Hepatocyte (in vitro differentiated cells): ENCODE measurements at regions not wholly inside any gene's neighbourhood (a gene's known extent, or its start where the extent isn't known, plus 50 kb on each side); places are given as distances from the start of the nearest gene placed in this dataset.

Source experiments
- DNase-seq: peaks from one replicate; pipeline ENCODE4 v3.0.0-alpha.2; 2016; ENCODE audit warnings: low spot score
- H2AFZ ChIP-seq: fragments of 200-600 bp; sonication (generic); 2 replicates; pipeline ENCODE4 v1.6.0; 2016; ENCODE audit warnings: antibody characterized with exemption, mild to moderate bottlenecking
- H3K27ac ChIP-seq: fragments of 200-600 bp; sonication (generic); 2 replicates; pipeline ENCODE4 v1.5.1; 2016; ENCODE audit warnings: mild to moderate bottlenecking
- H3K27me3 ChIP-seq: fragments of 200-600 bp; sonication (generic); 2 replicates; pipeline ENCODE4 v1.6.1; 2016
- H3K36me3 ChIP-seq: fragments of 200-600 bp; sonication (generic); replicated peaks from 2 replicates; pipeline ENCODE4 v1.5.1; 2016; ENCODE audit warnings: low read depth; ENCODE audit not compliant: insufficient read depth
- H3K4me1 ChIP-seq: fragments of 200-600 bp; sonication (generic); 2 replicates; pipeline ENCODE4 v1.5.1; 2016; ENCODE audit warnings: mild to moderate bottlenecking, moderate library complexity; ENCODE audit not compliant: insufficient read depth
- H3K4me2 ChIP-seq: fragments of 200-600 bp; sonication (generic); 2 replicates; pipeline ENCODE4 v1.6.0; 2016
- H3K4me3 ChIP-seq: fragments of 200-600 bp; sonication (generic); 2 replicates; pipeline ENCODE4 v1.5.1; 2016; ENCODE audit warnings: mild to moderate bottlenecking
- H3K79me2 ChIP-seq: fragments of 200-600 bp; sonication (generic); 2 replicates; pipeline ENCODE4 v1.6.0; 2017; ENCODE audit warnings: mild to moderate bottlenecking
- H3K9me2 ChIP-seq: fragments of 200-600 bp; sonication (generic); replicated peaks from 2 replicates; pipeline ENCODE4 v1.6.0; 2017; ENCODE audit warnings: mild to moderate bottlenecking; ENCODE audit not compliant: insufficient read depth
- H3K9me3 ChIP-seq: fragments of 200-600 bp; sonication (generic); 2 replicates; pipeline ENCODE4 v1.5.1; 2016; ENCODE audit warnings: low read depth, mild to moderate bottlenecking
- H4K20me1 ChIP-seq: fragments of 200-600 bp; sonication (generic); 2 replicates; pipeline ENCODE4 v1.6.0; 2016; ENCODE audit warnings: mild to moderate bottlenecking; ENCODE audit not compliant: insufficient read depth, poor library complexity, severe bottlenecking
- CTCF ChIP-seq: fragments of 200-600 bp; sonication (generic); IDR thresholded peaks from 2 replicates; pipeline ENCODE4 v1.5.1; 2016; ENCODE audit warnings: antibody characterized with exemption, mild to moderate bottlenecking; ENCODE audit not compliant: poor library complexity
- EZH2 ChIP-seq: fragments of 200-600 bp; sonication (generic); IDR thresholded peaks from 2 replicates; pipeline ENCODE4 v1.6.1; 2016; ENCODE audit warnings: antibody characterized with exemption, mild to moderate bottlenecking, borderline replicate concordance
- EZH2phosphoT487 ChIP-seq: fragments of 200-600 bp; sonication (generic); IDR thresholded peaks from one replicate; pipeline ENCODE4 v1.6.1; 2018; ENCODE audit warnings: antibody characterized with exemption, mild to moderate bottlenecking, low read depth, moderate library complexity; ENCODE audit not compliant: unreplicated experiment, severe bottlenecking
- WGBS: methylation state at CpG from one replicate; pipeline ENCODE4 v1.1.6; 2016; ENCODE audit warnings: low lambda C conversion rate; ENCODE audit errors: missing lambda C conversion rate; 5-methylcytosine and 5-hydroxymethylcytosine counted together

DNA sequence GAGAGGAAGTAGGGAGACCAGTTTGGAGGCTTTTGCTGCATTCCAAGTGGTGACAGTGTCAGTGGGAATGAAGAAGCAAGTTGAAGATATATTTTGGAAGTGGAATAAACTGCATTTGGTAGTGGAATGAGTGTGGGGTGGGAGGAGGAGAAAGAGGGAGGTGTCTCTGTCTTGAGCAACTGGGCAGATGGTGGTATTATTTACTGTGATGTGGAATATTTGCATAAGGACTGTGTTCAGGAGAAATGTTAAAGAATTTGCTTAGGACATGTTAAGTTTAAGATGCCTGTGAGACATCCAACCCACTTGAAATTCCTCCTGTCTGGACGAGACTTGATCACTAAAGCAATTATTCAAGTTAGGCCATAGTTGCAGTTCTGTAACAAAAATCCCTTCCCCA lies 448.9 kb upstream of the AMOT start:
- no peaks in the 10 kb centered on the region for H3K36me3 ChIP-seq
- no peaks in the 10 kb centered on the region for H3K4me1 ChIP-seq
- H3K79me2 ChIP-seq: no peaks in the 10 kb centered on the region
- H3K27me3 ChIP-seq: no peaks in the 10 kb centered on the region
- H3K4me3 ChIP-seq: no peak overlapping the region
- no peak for DNase-seq
- H4K20me1 ChIP-seq: no peaks in the 10 kb centered on the region
- no peaks in the 10 kb centered on the region for H3K9me3 ChIP-seq
- no peak overlapping the region for H2AFZ ChIP-seq
- no peak overlapping the region for H3K27ac ChIP-seq
- 60% methylated on average over 1 of the region's 1 CpG for WGBS
- TF ChIP-seq CTCF: no peak
- TF ChIP-seq EZH2phosphoT487: no peak
- no peak for TF ChIP-seq EZH2
- no peaks in the 10 kb centered on the region for H3K9me2 ChIP-seq
- H3K4me2 ChIP-seq: no peak overlapping the region

DNA sequence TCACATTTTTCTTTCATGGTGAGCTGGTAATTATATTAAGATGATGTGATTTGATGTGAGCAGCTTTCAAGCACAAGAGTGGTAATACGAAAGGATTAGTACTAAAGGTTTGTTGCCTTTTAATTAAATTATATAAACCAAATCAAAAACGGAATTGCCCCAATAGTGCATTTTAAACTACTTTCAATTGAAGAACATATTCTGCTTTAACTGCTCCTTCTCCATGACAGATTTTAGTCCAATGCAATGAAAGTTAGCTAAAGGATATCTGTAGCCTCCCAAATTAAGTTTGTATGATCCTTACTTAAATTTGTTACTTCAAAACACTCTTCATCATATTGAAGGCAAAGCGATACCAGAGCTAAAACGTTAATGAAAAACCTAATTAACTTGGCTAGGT lies 447.1 kb upstream of the AMOT start:
- no peaks in the 10 kb centered on the region for H3K9me2 ChIP-seq
- TF ChIP-seq EZH2: no peak
- TF ChIP-seq EZH2phosphoT487: no peak
- no peak for TF ChIP-seq CTCF
- H3K36me3 ChIP-seq: no peaks in the 10 kb centered on the region
- no peak overlapping the region for H2AFZ ChIP-seq
- no peak overlapping the region for H3K4me3 ChIP-seq
- WGBS: 84% methylated on average over 4 of the region's 4 CpGs
- H3K79me2 ChIP-seq: no peaks in the 10 kb centered on the region
- no peak for DNase-seq
- no peak overlapping the region for H3K27ac ChIP-seq
- H3K27me3 ChIP-seq: no peaks in the 10 kb centered on the region
- no peaks in the 10 kb centered on the region for H4K20me1 ChIP-seq
- H3K4me2 ChIP-seq: no peak overlapping the region
- no peaks in the 10 kb centered on the region for H3K4me1 ChIP-seq
- no peaks in the 10 kb centered on the region for H3K9me3 ChIP-seq

DNA sequence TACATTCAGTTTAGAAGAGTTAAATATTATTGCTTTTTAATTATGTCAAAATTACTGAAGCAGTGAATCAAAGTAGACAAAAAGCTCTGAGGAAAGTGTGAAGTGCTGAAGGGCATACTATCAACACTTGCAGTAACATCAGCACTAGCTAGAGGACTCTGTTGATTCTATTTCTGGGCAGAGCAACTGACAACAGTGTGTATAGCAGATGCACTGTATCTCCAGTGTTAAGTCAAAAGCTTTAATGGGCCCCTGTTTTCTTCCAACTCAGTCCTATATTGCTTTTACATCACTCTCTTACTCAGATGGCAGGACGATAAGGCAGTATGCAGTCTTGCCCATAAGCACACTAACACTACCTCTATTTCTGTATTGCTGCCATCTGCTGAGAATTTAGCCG lies 435.2 kb upstream of the AMOT start:
- 98% methylated on average over 2 of the region's 2 CpGs for WGBS
- TF ChIP-seq CTCF (no peak), EZH2 (no peak), EZH2phosphoT487 (no peak)
- H3K9me3 ChIP-seq: no peaks in the 10 kb centered on the region
- no peaks in the 10 kb centered on the region for H3K79me2 ChIP-seq
- no peaks in the 10 kb centered on the region for H3K27me3 ChIP-seq
- H3K36me3 ChIP-seq: no peaks in the 10 kb centered on the region
- H3K9me2 ChIP-seq: no peaks in the 10 kb centered on the region
- H3K27ac ChIP-seq: no peak overlapping the region
- H4K20me1 ChIP-seq: no peaks in the 10 kb centered on the region
- no peaks in the 10 kb centered on the region for H3K4me1 ChIP-seq
- H3K4me2 ChIP-seq: no peak overlapping the region
- no peak for DNase-seq
- no peak overlapping the region for H2AFZ ChIP-seq
- no peak overlapping the region for H3K4me3 ChIP-seq

GRCh38 chrX:113274791-113275190 lies 434.2 kb upstream of the AMOT start:
- Histone ChIP-seq H2AFZ (no peak overlapping the region), H3K9me2 (no peaks in the 10 kb centered on the region), H3K79me2 (no peaks in the 10 kb centered on the region), H3K36me3 (no peaks in the 10 kb centered on the region), H3K9me3 (no peaks in the 10 kb centered on the region), H3K27me3 (no peaks in the 10 kb centered on the region), H3K4me1 (no peaks in the 10 kb centered on the region), H3K4me2 (no peak overlapping the region), H4K20me1 (no peaks in the 10 kb centered on the region), H3K4me3 (no peak overlapping the region), H3K27ac (no peak overlapping the region)
- DNase-seq: no peak
- TF ChIP-seq CTCF: no peak
- no peak for TF ChIP-seq EZH2
- no peak for TF ChIP-seq EZH2phosphoT487
- WGBS: 100% methylated on average over 1 of the region's 1 CpG
